ENCODE measurements at regions not wholly inside any gene's neighbourhood (a gene's known extent, or its start where the extent isn't known, plus 50 kb on each side); places are given as distances from the start of the nearest gene placed in this dataset.

- Mint-ChIP-seq H3K27me3 (no peaks in the 10 kb centered on the region), H3K36me3 (ENCODE audit: low read depth) (no peaks in the 10 kb centered on the region)
Observed at GRCh38 chr7:85736085-85736484, 549.2 kb upstream of the SEMA3D start.

GRCh38 chr7:85734823-85735222 is 548.0 kb upstream of the SEMA3D start:
- CTCF ChIA-PET: no interaction called here
- Mint-ChIP-seq H3K4me1 (ENCODE audit: low read depth) (no peaks in the 10 kb centered on the region), H3K27me3 (no peaks in the 10 kb centered on the region), H3K36me3 (ENCODE audit: low read depth) (no peaks in the 10 kb centered on the region), H3K9me3 (peaks cover 23% of the 10 kb centered on the region), H3K4me3 (no peak overlapping the region), H3K27ac (no peak overlapping the region)
- Histone ChIP-seq H3K9me3 (ENCODE audit: control insufficient read depth in 1 of 2, insufficient read depth in 1 of 2, low read length in 2 of 2) (peaks cover 4 to 10% of the 10 kb centered on the region in 2 experiments), H3K4me3 (ENCODE audit: low read length) (no peak overlapping the region), H3K27me3 (ENCODE audit: control insufficient read depth in 1 of 2, insufficient read depth in 2 of 2, low read length in 2 of 2) (no peaks in the 10 kb centered on the region), H3K36me3 (ENCODE audit: insufficient read depth, low read length) (no peaks in the 10 kb centered on the region), H3K27ac (ENCODE audit: low read depth in 1 of 2, low read length in 2 of 2) (no peak overlapping the region), H3K4me1 (ENCODE audit: insufficient read depth, low read length) (no peaks in the 10 kb centered on the region)
- no peak for ATAC-seq (ENCODE audit: poor library complexity)
- no peak for DNase-seq
- POLR2A ChIA-PET: no interaction called here
- no peak for TF ChIP-seq CTCF (IDR thresholded peaks at IDR 0.05)
- intact Hi-C loops (cut with DNase I, micrococcal nuclease): no loop called here

More at GRCh38 chr7:85736085-85736484, 549.2 kb upstream of the SEMA3D start:
- H3K4me1 ChIP-seq (ENCODE audit: insufficient read depth, low read length): no peaks in the 10 kb centered on the region
- no peaks in the 10 kb centered on the region for H3K36me3 ChIP-seq (ENCODE audit: insufficient read depth, low read length)
- Mint-ChIP-seq H3K27ac (no peak overlapping the region), H3K4me1 (ENCODE audit: low read depth) (no peaks in the 10 kb centered on the region), H3K9me3 (peaks cover 21% of the 10 kb centered on the region), H3K4me3 (no peak overlapping the region)
- intact Hi-C loops (cut with DNase I, micrococcal nuclease): no loop called here
- no peak for DNase-seq
- peaks cover 4 to 10% of the 10 kb centered on the region in 2 experiments for H3K9me3 ChIP-seq (ENCODE audit: control insufficient read depth in 1 of 2, insufficient read depth in 1 of 2, low read length in 2 of 2)
- ChIA-PET CTCF (no interaction called here), POLR2A (no interaction called here)
- no peak overlapping the region for H3K4me3 ChIP-seq (ENCODE audit: low read length)
- ATAC-seq (ENCODE audit: poor library complexity): no peak
- H3K27ac ChIP-seq (ENCODE audit: low read depth in 1 of 2, low read length in 2 of 2): no peak overlapping the region
- no peak for TF ChIP-seq CTCF (IDR thresholded peaks at IDR 0.05)
- no peaks in the 10 kb centered on the region for H3K27me3 ChIP-seq (ENCODE audit: control insufficient read depth in 1 of 2, insufficient read depth in 2 of 2, low read length in 2 of 2)

DNA sequence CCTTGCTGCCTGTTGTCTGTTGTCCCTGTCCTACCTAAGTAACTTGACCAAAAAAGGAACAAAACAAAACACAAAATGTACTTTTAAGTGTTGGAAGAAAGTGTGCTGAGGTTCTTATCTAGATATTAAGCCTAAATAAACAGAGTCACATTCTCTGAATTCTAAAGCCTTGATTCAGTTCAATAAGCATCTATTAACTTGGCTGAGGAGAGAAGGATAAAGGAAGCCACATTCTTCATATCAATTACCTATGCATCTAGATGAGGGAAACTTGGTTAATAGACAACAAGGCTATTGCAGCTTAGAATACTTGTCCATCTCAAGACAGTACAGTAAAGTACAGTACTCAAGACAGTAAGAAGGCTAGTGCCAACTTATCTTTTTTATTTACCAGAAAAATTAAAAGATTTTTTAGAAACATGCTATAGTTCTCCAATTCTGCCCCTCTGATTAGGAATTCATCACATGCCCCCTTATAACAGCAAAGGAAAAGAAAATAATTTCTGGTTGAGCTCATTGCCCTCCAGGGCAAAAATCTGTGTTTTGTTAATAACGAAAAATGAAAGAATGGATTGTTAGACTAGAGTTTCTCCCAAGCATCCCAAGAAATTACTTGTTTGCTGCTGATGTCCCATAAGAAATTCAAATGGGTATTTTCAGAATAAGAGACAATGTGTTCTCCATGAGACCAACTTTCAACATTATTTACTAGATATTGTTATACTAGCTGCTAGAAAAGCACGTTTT is 546.5 kb upstream of the SEMA3D start:
- H3K4me3 Mint-ChIP-seq: no peak overlapping the region
- intact Hi-C loops (cut with DNase I, micrococcal nuclease): no loop called here
- CTCF ChIA-PET: no interaction called here

More for the DNA sequence above, 546.5 kb upstream of the SEMA3D start:
- POLR2A ChIA-PET: no interaction called here
- ATAC-seq (ENCODE audit: poor library complexity) (no peak), DNase-seq (no peak)
- H3K9me3 ChIP-seq (ENCODE audit: control insufficient read depth in 1 of 2, insufficient read depth in 1 of 2, low read length in 2 of 2): peaks cover 4 to 6% of the 10 kb centered on the region in 2 experiments
- no peaks in the 10 kb centered on the region for H3K36me3 ChIP-seq (ENCODE audit: insufficient read depth, low read length)
- H3K4me1 ChIP-seq (ENCODE audit: insufficient read depth, low read length): no peaks in the 10 kb centered on the region
- H3K27ac Mint-ChIP-seq: no peak overlapping the region
- H3K9me3 Mint-ChIP-seq: peaks cover 24% of the 10 kb centered on the region
- H3K27ac ChIP-seq (ENCODE audit: low read depth in 1 of 2, low read length in 2 of 2): no peak overlapping the region
- TF ChIP-seq CTCF (IDR thresholded peaks at IDR 0.05): no peak
- H3K4me3 ChIP-seq (ENCODE audit: low read length): no peak overlapping the region
- H3K36me3 Mint-ChIP-seq (ENCODE audit: low read depth): no peaks in the 10 kb centered on the region
- no peaks in the 10 kb centered on the region for H3K27me3 Mint-ChIP-seq
- H3K4me1 Mint-ChIP-seq (ENCODE audit: low read depth): no peaks in the 10 kb centered on the region
- no peaks in the 10 kb centered on the region for H3K27me3 ChIP-seq (ENCODE audit: control insufficient read depth in 1 of 2, insufficient read depth in 2 of 2, low read length in 2 of 2)

Data from CD4-positive, alpha-beta T cell (primary cell).